Skeletal muscle satellite cell (primary cell): ENCODE measurements at regions not wholly inside any gene's neighbourhood (a gene's known extent, or its start where the extent isn't known, plus 50 kb on each side); places are given as distances from the start of the nearest gene placed in this dataset.

Experiments
- H3K27me3 ChIP-seq: 2 replicates; pipeline ENCODE4 v1.7.0; 2013; ENCODE audit warnings: low read length; ENCODE audit not compliant: control insufficient read depth, insufficient read depth
- H3K36me3 ChIP-seq: 2 replicates; pipeline ENCODE4 v1.7.0; 2013; ENCODE audit warnings: mild to moderate bottlenecking, control low read depth, low read length; ENCODE audit not compliant: insufficient read depth
- H3K4me1 ChIP-seq: 2 replicates; pipeline ENCODE4 v1.7.0; 2013; ENCODE audit warnings: low read length; ENCODE audit not compliant: control insufficient read depth, insufficient read depth
- H3K4me2 ChIP-seq: 2 replicates; pipeline ENCODE4 v1.7.0; 2013; ENCODE audit warnings: mild to moderate bottlenecking, low read length
- H3K4me3 ChIP-seq: 2 replicates; pipeline ENCODE4 v1.7.0; 2013; ENCODE audit warnings: low read length
- H3K9ac ChIP-seq: 2 replicates; pipeline ENCODE4 v1.7.0; 2013; ENCODE audit warnings: mild to moderate bottlenecking, low read depth, low read length, moderate library complexity
- H3K9me3 ChIP-seq: replicated peaks from 2 replicates; pipeline ENCODE4 v1.7.0; 2013; ENCODE audit warnings: mild to moderate bottlenecking, control low read depth, low read length

DNA sequence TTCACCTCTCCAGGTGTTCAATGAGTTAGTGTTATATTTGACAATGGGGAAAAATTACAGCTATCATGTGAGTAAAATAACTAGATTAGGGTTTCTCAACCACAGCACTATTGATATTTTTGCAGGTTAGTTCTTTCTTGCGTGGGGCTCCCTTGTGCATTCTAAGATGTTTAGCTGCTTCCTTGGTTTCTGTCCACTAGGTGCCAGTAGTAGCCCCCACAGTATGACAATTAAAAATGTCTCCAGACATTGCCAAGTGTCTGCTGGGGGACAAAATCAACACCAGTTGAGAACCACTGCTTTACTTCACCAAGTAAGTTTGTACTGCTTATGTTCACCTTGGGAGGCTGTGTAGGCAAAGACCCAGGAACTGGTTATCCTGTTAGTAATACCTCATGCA, 618.7 kb downstream of the EDEM1 start:
- H3K27me3 ChIP-seq = no peaks in the 10 kb centered on the region
- H3K9ac ChIP-seq = no peak overlapping the region
- no peak overlapping the region for H3K4me3 ChIP-seq
- H3K36me3 ChIP-seq = no peaks in the 10 kb centered on the region
- no peak overlapping the region for H3K4me2 ChIP-seq
- H3K9me3 ChIP-seq = no peaks in the 10 kb centered on the region
- no peaks in the 10 kb centered on the region for H3K4me1 ChIP-seq

DNA sequence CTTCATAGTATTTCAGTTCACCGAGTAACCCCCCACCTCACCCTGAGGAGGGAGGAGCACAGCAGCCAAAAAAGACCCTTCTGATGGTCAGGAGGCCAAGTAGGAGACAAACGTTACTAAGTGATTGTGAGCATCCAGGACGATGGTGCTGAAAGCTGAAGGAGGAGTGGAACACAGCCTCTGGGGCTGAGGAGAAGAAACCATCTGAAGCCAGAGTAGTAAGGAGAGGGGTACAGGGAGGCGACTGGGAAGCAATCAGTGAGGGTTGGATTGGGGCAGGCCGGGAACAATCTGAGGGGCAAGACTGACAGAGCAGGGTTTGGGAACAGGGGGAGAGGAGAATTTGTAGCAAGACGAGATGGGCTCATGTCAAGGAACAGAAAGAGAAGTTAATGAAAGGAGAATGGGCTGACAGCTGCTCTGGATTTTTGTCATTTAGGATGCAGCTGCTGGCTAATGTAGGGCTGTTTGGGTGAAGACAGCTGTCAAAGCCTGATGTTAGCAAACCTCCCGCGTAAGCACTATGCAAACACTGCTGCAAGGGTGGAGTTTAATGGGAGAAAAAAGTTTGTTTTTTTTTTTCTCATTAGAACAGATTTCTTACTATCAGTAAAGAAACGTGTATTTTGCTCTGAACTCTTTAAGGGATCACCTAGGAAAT, 622.2 kb downstream of the EDEM1 start:
- no peak overlapping the region for H3K9ac ChIP-seq
- no peak overlapping the region for H3K4me3 ChIP-seq
- no peaks in the 10 kb centered on the region for H3K27me3 ChIP-seq
- no peaks in the 10 kb centered on the region for H3K36me3 ChIP-seq
- no peak overlapping the region for H3K4me2 ChIP-seq
- no peaks in the 10 kb centered on the region for H3K4me1 ChIP-seq
- no peaks in the 10 kb centered on the region for H3K9me3 ChIP-seq

- Histone ChIP-seq H3K27me3 (no peaks in the 10 kb centered on the region), H3K36me3 (no peaks in the 10 kb centered on the region), H3K9ac (no peak overlapping the region), H3K4me1 (no peaks in the 10 kb centered on the region), H3K4me3 (no peak overlapping the region), H3K4me2 (no peak overlapping the region), H3K9me3 (no peaks in the 10 kb centered on the region)
These were observed 623.5 kb downstream of the EDEM1 start for GRCh38 chr3:5811016-5811415.

GRCh38 chr3:5813521-5813920, 626.0 kb downstream of the EDEM1 start:
- Histone ChIP-seq H3K27me3 (no peaks in the 10 kb centered on the region), H3K4me3 (no peak overlapping the region), H3K4me2 (no peak overlapping the region), H3K36me3 (no peaks in the 10 kb centered on the region), H3K4me1 (no peaks in the 10 kb centered on the region), H3K9me3 (peaks cover 3% of the 10 kb centered on the region), H3K9ac (no peak overlapping the region)

GRCh38 chr3:5822843-5823242, 635.3 kb downstream of the EDEM1 start:
- Histone ChIP-seq H3K4me1 (no peaks in the 10 kb centered on the region), H3K27me3 (no peaks in the 10 kb centered on the region), H3K4me3 (no peak overlapping the region), H3K9ac (no peak overlapping the region), H3K9me3 (peaks cover 3% of the 10 kb centered on the region), H3K36me3 (no peaks in the 10 kb centered on the region), H3K4me2 (no peak overlapping the region)

GRCh38 chr3:5826467-5826866, 639.0 kb downstream of the EDEM1 start:
- Histone ChIP-seq H3K4me3 (no peak overlapping the region), H3K9me3 (peaks cover 3% of the 10 kb centered on the region), H3K4me2 (no peak overlapping the region), H3K9ac (no peak overlapping the region), H3K4me1 (no peaks in the 10 kb centered on the region), H3K27me3 (no peaks in the 10 kb centered on the region), H3K36me3 (no peaks in the 10 kb centered on the region)

- Histone ChIP-seq H3K9ac (no peak overlapping the region), H3K27me3 (no peaks in the 10 kb centered on the region), H3K36me3 (no peaks in the 10 kb centered on the region), H3K4me2 (no peak overlapping the region), H3K4me1 (no peaks in the 10 kb centered on the region), H3K9me3 (no peaks in the 10 kb centered on the region), H3K4me3 (no peak overlapping the region)
These were observed 640.7 kb downstream of the EDEM1 start for GRCh38 chr3:5828251-5828650.

DNA sequence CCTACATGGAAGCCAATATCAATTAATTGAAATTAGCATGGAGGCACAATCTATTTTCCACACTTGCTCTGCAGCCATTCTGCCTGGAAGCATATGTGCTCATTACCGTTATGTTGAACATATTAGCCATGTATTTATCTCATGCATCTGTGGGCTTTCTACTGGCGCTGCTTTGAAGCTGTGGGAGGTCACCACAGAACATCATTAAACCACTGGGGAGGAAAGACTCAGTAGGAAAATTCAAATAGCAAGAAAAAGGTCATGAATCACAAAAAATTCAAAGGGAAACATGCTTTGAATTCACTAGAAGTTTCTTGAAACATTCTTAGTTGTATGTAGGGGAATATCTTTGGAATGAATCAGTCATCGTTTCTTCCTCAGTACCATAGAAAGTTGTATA, 652.5 kb downstream of the EDEM1 start:
- no peaks in the 10 kb centered on the region for H3K36me3 ChIP-seq
- H3K4me3 ChIP-seq = no peak overlapping the region
- H3K4me1 ChIP-seq = no peaks in the 10 kb centered on the region
- H3K4me2 ChIP-seq = no peak overlapping the region
- H3K27me3 ChIP-seq = no peaks in the 10 kb centered on the region
- no peak overlapping the region for H3K9ac ChIP-seq
- peaks cover 3% of the 10 kb centered on the region for H3K9me3 ChIP-seq

DNA sequence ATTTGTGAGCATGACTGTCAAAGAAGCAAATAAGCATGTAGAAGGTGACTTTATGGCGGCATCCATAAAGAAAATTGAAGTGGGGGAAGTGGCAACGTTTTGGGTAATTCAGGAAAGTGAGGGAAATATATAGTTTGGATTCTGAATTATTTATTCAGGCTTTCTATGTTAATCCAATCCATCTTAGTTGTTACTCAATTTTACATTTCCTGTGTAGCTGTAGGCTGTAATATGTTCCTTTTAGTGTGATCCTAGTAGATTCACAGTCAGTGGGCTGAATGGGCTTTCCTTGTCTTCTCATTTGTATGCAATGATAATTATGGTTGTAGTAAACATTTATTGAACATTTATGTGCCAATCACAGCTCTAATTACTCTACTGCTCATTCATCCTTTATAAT, 654.1 kb downstream of the EDEM1 start:
- no peaks in the 10 kb centered on the region for H3K27me3 ChIP-seq
- H3K9me3 ChIP-seq = peaks cover 3% of the 10 kb centered on the region
- H3K9ac ChIP-seq = no peak overlapping the region
- H3K36me3 ChIP-seq = no peaks in the 10 kb centered on the region
- H3K4me2 ChIP-seq = no peak overlapping the region
- no peaks in the 10 kb centered on the region for H3K4me1 ChIP-seq
- H3K4me3 ChIP-seq = no peak overlapping the region

DNA sequence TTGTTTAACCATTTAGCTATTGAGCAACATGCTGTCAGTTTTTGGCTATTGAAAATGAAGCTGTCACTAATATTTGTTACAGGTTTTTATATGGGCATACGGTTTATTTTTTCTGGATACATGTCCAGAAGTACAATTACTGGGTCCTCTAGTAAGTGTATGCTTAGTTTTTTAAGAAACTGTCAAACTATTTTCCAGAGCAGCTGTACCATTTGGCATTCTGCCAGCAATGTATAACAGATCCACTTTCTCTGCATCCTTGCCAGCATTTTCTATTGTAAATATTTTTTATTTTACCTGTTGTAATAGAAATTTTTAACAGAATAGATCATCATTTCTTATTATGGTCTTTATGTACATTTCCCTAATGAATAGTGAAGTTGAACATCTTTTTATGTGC, 658.8 kb downstream of the EDEM1 start:
- no peaks in the 10 kb centered on the region for H3K4me1 ChIP-seq
- no peaks in the 10 kb centered on the region for H3K36me3 ChIP-seq
- no peak overlapping the region for H3K4me2 ChIP-seq
- peaks cover 15% of the 10 kb centered on the region for H3K9me3 ChIP-seq
- no peak overlapping the region for H3K9ac ChIP-seq
- no peaks in the 10 kb centered on the region for H3K27me3 ChIP-seq
- no peak overlapping the region for H3K4me3 ChIP-seq

GRCh38 chr3:5861151-5861550, 673.6 kb downstream of the EDEM1 start:
- Histone ChIP-seq H3K36me3 (no peaks in the 10 kb centered on the region), H3K4me1 (no peaks in the 10 kb centered on the region), H3K27me3 (no peaks in the 10 kb centered on the region), H3K4me3 (no peak overlapping the region), H3K9ac (no peak overlapping the region), H3K4me2 (no peak overlapping the region), H3K9me3 (peaks cover 11% of the 10 kb centered on the region)

- Histone ChIP-seq H3K4me2 (no peak overlapping the region), H3K4me1 (no peaks in the 10 kb centered on the region), H3K36me3 (no peaks in the 10 kb centered on the region), H3K4me3 (no peak overlapping the region), H3K27me3 (no peaks in the 10 kb centered on the region), H3K9ac (no peak overlapping the region), H3K9me3 (peaks cover 3% of the 10 kb centered on the region)
These were observed 687.4 kb downstream of the EDEM1 start for GRCh38 chr3:5874931-5875341.
